ENCODE measurements at regions not wholly inside any gene's neighbourhood (a gene's known extent, or its start where the extent isn't known, plus 50 kb on each side); places are given as distances from the start of the nearest gene placed in this dataset.

DNA sequence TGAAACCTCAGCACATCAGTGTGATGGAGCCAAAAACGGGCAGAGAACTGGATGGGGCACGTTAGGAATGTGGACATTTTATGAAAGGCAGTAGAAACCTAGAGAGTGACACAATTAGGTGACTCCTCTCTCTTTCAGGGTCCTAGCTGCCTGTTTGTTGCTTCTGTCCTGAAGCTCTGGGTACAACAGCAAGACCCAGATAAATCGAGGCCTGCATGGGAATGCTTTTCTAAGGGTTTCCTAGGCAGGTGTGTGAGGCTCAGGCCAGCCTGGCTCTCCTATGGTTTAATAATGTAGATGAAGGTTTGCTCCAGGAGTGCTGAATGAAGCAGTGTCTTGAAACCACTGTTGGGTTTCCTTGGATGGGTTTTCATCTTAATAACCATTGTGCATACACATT, 517.1 kb upstream of the RAB6C start:
- in situ Hi-C loops (cut with HindIII; ENCODE audit: low sequenced_read_pairs): no loop called here

DNA sequence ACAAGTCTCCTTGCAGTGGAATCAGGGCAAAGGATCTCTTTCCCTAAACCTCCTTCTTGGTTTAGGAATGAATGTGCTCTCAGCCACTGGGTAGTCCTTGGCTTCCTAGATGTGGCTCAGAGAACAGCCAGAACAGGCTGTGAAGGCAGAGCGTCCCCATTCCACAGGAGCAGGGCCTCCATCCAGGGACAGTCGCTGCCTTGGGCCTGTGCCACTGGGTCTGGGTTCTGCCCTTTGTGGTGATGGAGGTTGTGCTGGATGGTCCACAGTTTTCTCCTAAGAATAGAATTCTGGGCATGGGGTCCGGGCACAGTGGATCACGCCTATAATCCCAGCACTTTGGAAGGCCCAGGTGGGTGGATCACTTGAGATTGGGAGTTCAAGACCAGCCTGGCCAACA, 516.5 kb upstream of the RAB6C start:
- in situ Hi-C loops (cut with HindIII; ENCODE audit: low sequenced_read_pairs): no loop called here

DNA sequence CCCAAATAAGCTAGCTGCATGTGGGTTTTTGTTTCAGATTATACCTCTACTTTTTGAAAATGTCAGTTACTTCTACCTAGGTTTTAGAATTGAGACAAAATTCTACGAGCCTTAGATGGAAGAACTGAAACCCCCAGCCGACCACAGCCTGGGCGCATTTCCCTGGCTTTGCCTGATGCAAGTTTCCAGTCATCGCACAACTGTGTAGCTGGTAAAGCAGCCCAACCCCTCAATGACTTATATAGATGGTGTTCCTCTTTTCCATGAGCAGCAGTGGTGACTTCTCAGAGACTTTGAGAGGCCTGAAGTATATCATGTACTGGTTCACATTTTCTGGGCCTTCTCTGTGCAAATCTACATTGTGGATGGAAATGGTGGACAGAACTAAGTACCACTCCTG, 515.4 kb upstream of the RAB6C start:
- in situ Hi-C loops (cut with HindIII; ENCODE audit: low sequenced_read_pairs): no loop called here

DNA sequence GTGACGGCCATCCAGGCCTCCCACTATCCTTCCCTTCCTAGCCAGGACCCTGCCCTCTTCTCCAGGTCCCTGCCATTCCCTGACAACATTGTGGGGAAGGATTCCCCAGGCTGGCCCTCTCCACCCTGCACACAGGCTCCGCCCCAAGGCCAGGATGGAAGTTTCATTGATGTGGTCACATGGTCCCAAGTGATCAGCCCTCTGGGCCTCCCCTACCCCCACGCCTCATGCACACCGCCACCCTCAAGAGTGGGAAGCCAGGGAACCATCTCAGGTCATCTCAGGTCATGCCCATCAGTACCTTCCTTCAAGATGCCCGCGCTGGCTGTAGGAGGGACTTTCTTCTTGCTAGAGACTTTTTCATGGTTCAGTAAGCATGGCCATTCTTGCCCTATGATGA, 514.8 kb upstream of the RAB6C start:
- in situ Hi-C loops (cut with HindIII; ENCODE audit: low sequenced_read_pairs): no loop called here

DNA sequence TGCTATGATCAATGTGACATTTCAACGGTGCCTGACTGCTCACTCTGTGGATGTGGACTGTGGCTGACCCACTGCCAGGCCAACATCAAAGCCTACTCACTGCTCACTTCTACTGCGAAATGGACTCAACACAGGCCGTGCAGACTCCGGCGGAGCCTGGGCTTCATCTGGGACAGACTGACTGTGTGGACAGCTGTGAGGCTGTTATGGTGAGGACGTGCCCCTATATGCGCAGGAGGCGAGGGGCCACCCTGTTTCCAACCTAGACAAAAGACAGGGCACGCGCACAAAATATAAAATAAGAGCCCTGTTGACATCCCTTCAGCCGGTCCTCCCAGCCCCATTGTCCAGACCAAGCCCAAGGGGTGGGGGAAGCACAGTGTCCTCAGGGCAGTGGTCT, 514.4 kb upstream of the RAB6C start:
- in situ Hi-C loops (cut with HindIII; ENCODE audit: low sequenced_read_pairs): no loop called here

DNA sequence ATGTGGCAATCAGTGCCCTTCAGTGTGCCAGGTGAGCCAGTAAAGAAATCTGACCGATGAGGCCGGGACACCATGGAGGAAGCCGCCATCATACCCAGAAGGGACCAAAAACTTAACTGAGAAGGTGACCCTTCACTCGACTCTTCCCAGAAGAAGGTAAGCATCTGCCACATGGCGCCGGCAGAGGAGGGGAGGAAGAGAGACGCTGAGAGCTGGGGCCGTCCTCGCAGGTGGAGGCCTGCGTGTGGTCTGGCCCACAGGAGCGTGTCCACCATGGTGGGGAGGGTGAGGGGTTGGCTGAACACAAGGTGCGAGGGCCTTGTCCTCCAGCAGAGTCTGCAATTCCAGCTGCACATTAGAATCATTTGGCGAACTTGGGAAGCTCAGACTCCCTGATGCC, 513.1 kb upstream of the RAB6C start:
- in situ Hi-C loops (cut with HindIII; ENCODE audit: low sequenced_read_pairs): no loop called here

DNA sequence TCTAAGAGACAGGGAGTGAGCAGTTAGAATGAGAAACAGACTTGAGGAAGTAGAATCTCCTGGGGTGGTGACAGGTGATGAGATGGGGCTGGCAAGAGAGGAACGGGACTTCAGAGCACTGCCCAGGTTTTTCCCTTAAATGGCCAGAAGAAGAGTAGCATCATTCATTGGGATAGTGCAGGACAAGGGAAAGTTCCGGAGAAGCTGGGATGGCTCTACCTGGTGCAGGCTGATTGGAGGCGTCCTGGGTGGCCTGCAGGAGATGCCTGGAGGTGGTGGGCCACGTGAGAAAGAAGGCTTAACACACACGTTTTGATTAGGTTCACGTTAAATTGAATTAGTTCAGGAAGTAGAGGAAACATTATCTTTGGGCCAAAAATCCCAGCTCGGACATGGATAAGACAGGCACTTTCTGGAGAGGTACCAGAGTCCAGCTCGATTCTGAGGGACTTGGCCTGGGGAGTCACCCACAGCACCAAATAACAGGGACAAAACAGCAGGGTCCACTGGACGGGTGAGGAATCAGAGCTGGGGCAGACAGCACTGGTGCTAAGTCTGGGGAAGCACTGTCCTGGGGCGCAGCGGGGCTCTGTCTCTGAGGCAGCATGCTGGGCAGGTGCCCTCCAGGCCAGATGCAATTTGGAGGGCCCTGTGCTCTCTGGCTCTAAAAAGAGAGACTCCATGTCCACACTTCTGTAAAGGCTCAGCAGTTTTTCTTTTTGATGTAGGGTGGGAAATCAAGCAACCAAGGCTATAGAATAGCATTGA, 512.3 kb upstream of the RAB6C start:
- in situ Hi-C loops (cut with HindIII; ENCODE audit: low sequenced_read_pairs): no loop called here

DNA sequence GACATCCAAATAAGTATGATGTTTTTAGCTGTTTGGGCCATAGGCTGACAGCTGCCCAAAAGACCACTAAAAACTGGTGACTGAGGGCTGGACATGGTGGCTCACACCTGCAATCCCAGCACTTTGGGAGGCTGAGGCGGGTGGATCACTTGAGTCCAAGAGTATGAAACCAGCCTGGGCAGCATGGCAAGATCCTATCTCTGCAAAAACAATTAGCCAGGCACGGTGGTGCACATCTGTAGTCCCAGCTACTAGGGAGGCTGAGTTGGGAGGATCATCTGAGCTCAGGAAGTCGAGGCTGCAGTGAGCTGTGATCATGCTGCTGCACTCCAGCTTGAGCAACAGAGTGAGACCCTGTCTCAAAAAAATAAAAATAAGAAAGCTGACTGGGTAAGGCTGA, 511.5 kb upstream of the RAB6C start:
- in situ Hi-C loops (cut with HindIII; ENCODE audit: low sequenced_read_pairs): no loop called here

DNA sequence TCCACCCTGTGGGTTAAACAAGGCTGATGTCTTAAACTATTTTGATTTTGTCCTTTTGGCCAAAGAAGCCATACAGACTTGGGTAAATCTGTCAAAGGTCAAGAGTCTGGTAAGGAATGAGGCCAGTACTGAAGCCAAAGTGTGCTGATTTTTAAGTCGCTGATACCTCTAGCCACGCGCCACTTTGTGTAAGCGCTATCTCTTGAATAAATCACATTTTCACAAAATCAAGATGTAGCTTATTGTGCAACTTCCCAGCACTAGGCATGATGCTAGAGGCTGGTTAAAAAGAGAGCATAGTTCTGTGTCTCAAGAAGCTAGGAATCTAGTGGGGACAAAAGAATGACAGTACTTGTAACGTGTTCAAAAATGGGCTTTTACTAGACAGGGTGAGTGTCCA, 510.6 kb upstream of the RAB6C start:
- in situ Hi-C loops (cut with HindIII; ENCODE audit: low sequenced_read_pairs): no loop called here

DNA sequence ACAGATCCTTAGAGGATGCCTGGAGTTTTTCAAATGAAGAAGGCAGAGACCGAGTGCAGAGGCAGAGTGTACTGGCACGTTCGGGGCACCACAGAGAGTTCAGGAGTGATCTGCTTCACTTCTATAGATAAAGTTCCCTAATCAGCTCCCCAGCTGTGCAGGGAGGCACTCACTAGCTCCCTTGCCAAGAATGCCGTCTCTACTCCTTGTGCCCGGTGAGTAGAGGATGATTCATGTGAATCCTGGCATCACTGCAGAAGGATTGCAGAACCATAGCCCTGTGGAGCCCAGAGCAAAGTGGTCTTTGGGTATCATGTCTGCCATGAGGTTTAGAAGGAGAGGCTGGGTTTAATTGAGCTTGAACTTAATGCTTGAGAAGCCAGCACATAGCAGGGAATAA, 510.1 kb upstream of the RAB6C start:
- in situ Hi-C loops (cut with HindIII; ENCODE audit: low sequenced_read_pairs): no loop called here

DNA sequence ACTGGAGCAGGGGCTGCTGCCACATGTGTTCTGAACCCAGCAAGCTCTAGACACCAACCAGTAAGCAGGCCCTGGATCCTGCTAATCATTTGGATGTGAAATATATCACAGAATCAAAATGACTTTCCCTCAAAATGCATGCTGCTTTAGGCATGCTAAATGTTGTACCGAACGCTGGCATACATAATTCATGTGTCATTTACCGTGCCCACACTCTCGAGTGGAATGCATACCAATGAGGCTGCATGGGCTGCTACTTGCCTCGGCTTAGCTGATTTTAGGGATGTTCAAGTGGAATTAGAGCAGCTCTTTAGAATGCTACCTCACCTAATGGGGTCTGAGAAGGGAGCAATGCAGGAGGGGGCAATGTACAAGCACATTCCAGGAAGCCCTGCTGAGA, 509.6 kb upstream of the RAB6C start:
- in situ Hi-C loops (cut with HindIII; ENCODE audit: low sequenced_read_pairs): no loop called here

DNA sequence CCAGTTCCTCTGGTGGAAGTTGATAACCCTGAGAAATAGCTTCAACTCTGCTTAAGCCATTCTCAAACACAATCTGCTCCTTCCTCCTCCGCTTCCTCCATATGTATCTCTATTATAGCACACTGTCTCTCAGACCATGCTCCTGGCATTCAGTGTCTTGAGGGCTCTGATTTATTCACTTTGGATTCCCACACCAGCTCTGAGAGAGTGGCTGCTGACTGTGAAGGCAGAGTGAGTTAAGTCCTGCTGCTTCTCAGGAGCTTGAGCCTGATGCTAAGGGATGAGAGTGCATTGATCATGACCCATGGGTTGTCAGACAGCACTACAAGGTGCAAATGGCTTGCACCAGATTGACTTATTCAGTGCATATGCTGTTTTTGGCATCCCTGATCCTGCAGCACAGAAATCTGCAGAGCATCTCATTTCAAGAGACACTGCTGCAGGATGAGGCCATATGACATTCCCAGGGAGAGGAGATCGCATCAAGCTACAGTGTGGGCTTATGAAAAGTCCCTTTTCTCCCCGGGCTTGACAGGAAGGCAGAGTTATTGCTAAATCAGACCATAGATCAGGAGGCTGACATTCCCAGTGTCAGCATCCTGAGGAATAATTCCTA, 500.5 kb upstream of the RAB6C start:
- in situ Hi-C loops (cut with HindIII; ENCODE audit: low sequenced_read_pairs): no loop called here

DNA sequence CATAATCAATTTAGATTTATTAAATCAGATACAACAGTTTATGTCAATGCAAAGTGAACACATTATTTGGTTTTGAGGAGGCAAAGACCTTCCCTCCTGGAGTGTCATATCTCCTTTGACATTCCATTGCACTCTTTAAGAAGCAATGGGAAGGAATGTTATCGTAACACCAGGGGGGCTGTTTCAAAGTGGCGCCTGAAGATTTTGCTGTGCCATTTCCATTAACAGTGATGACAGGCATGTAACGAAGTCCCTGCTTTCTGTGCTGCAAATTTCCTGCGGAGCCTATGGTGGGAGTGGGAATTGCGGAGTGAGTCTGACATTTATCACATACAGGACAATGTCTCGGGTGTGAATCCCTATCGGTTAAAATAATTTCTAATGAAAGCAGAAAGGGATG, 499.6 kb upstream of the RAB6C start:
- in situ Hi-C loops (cut with HindIII; ENCODE audit: low sequenced_read_pairs): no loop called here

DNA sequence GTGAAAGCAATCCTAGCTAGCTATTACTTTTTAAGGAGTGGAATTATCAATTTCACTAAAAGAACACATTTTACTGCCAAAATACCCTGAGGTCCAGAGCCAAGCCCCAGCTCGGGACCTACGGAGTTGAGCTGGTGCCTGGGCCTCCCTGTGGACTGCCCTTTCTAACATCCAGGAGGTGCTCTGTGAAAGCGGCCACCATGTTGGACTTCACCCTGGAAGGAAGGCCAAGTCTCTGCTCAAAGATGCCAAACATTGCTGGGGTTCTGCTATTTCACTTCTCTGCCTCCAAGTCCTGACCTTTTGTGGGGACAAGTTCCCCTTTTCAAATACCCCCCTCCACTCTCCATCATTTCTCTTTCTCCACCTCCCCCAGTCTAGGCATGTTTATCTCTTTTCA, 498.7 kb upstream of the RAB6C start:
- in situ Hi-C loops (cut with HindIII; ENCODE audit: low sequenced_read_pairs): no loop called here

DNA sequence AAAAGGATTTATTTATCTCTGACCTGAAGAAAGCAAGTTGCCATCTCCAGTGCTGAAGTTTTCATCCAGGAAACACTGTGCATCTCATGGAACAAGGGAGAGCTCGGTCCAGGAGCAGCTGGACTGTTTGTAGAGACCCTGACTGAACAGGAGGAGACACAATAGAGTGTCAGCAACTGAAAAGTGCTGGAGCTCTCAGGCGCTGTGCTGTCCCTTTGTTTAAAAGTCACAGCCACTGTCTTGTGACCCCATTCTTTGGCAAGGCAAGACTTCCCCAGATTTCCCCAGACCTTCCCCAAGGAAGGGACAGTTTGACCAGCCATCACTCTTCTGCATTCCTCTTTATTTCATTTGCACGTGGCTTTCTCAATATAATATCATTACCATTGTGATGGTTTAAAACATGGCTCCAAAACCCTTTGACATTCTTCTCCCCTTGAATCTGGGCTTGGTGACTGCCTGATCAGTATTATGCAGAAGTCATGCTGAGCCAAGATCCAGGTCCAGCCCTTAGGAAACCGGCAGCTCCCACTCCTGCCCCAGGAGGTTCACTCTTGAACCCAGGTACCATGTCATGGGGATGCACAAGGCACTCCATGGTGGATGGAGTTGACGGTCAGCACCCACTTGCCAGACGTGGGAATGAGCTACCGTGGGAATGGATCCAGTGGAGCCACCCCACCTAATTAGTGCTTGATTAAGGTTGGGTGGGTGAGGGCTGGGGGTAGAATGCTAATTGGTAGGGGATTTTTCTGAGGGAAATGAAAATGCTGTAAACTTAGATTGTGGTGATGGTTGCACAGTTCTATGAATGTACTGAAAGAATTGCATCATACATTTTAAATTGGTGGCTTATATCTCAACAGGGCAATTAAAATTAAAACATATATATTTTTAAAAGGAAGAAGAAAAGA, 497.9 kb upstream of the RAB6C start:
- in situ Hi-C loops (cut with HindIII; ENCODE audit: low sequenced_read_pairs): no loop called here

DNA sequence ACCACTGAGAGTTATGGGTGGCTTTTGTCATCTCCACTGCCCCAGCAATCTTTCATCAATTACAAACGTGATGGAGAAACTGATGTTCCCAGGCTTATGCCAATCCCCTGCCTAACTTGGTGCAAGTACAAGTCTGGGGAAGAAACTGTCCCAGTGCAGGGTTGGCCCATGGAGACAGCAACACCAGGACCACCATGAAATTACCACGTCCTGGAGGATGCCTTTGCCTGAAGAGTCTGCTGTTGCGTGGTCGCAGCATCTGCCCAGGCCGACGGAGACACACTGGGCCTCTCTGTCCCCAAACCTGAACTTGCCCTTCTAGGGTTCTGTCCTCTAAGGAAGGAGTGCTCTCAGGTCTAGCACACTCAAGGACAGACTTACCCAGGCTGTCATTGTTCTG, 496.8 kb upstream of the RAB6C start:
- in situ Hi-C loops (cut with HindIII; ENCODE audit: low sequenced_read_pairs): no loop called here

DNA sequence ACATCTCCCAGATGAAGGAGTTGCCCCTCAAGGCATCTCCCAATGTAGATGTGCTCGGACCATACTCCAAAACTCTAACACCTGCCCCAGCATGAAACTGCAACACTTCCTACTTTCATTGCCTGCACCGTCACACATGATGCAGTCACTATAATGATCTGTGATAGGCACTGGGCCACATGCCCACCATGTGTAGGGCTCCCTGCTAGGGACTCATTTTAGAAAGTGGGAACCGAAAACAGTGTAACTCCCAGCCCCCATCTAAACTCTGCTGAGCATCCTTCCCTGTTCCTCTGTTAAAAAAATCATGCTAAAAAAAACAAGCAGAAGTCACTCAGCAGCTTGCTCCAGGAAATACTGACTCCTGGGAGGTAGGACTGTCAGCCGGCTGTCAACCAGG, 496.1 kb upstream of the RAB6C start:
- in situ Hi-C loops (cut with HindIII; ENCODE audit: low sequenced_read_pairs): no loop called here

DNA sequence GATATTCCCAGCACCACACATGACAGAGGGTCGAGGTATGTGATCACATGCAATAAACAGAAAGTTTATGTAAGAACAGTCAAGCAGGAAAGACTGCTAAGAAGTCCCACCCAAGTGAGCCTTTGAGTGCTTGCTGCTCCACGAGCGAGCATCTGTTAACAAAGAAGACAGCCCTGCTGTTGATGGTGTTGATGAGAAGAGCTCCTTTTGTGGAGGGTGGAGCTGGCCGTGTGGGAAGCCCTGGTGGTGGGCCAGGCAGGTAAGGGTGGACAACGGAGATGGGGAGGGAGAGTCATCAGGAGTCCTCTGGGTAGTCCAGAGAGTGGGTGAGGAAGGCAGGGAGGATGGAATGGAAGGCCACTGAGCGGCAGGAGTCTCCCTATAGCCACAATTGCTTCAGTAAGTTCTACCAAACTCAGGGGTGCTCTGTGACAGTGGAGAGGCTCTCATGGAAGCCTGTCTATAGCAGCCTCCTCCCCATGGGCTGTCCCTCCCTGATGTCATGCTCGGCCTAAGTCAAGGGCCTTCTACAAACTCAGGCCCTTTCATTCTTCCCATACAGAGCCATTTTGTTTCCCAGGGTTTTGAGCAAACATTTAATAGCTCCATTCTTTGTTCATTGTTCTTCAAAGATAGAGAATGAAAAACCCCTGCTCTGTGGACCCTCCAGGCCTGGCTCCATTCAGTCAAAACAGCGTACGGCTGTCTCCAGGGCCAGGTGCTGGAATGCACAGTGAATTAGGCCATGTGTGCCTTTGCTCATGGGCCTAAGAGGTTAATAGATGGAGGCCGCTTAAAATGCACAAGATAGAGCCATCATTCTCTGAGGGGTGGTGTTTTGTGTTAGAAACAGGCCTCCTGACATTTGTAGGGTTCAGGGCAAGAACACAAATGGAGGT, 494.2 kb upstream of the RAB6C start:
- in situ Hi-C loops (cut with HindIII; ENCODE audit: low sequenced_read_pairs): no loop called here

DNA sequence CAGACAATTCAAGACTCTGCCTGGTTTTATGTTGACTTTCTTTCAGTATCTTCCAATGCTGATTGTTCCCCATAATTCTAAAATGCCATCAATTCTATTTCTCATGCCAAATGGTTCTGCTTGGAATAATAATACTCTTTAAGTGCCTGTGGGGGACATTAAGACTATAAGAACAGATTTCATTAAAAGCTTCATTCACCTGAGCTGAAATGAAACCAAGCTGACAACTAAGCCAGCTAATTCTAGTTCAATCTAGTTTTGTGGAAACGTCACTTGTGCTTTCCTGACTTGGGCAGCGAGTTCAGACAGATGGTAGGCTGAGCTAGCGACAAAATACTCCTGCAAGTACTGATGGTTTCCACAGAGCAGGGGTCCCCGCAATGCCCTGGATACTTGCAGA, 491.1 kb upstream of the RAB6C start:
- in situ Hi-C loops (cut with HindIII; ENCODE audit: low sequenced_read_pairs): no loop called here

DNA sequence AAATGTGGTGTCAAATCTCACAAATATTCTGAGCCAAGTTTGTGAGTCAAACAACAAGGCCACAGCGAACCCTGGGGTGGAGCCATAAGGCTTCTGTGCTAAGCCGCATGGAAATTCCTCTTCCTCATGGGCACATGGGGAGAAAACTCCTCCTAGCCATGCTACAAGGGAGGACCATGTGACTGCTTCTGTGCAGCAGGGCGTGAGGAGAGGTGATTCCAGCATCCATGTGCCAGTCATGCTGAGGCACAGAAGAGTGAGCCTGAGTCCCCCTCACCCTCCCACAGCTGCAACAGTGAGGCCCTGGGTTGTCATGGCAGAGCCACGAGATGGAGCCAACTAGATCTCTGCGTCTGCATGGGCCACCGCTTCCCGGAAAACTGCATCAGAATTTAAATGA, 488.8 kb upstream of the RAB6C start:
- in situ Hi-C loops (cut with HindIII; ENCODE audit: low sequenced_read_pairs): no loop called here

DNA sequence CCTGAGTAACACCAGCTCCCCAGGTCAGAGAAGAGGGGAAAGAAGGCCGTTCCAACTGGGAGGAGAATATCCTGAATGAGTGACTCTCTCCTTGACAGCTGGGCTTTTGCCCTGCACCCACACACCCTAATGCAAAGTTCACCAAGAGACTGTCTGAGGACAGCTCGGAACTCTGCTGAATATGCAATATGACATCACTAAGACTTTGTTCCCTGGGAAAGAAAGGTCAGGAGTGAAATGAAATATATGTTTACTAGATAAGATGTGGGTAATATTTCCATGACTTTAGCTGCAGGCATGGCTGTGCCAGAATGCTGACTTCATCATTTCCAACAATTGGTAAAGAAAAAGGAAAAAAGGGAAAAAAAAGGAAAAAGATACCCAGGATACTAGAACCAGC, 488.2 kb upstream of the RAB6C start:
- in situ Hi-C loops (cut with HindIII; ENCODE audit: low sequenced_read_pairs): no loop called here
